ENCODE measurements at regions not wholly inside any gene's neighbourhood (a gene's known extent, or its start where the extent isn't known, plus 50 kb on each side); places are given as distances from the start of the nearest gene placed in this dataset.

DNA sequence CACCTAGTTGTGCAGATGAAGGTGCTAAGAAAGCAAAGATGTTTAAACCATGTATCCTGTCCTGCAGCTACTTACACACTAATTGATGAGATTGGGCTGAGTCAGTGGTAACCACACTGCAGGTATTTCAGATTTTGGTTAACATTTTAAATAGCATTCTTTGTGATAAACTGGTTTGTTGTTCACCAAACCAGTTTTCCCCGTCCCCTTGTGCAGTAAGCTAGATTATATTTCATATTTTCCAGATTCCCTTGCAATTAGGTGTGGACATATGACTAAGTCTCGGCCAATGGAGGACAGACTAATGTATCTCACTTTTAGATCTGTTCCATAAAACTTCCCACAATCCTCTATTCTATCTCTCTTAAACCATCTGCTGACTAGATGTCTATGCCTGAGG lies 320.4 kb downstream of the RWDD3 start:
- no peak overlapping the region for H3K27ac ChIP-seq (ENCODE audit: low read depth, low read length)
- H3K9me3 ChIP-seq (ENCODE audit: insufficient read depth, low read depth, low read length): peaks cover 16% of the 10 kb centered on the region; the same call in 1 of the 2 replicates
- no peaks in the 10 kb centered on the region for H3K27me3 ChIP-seq (ENCODE audit: insufficient read depth, low read length)
- H3K9ac ChIP-seq (ENCODE audit: low read depth, low read length): no peak overlapping the region
- H3K4me1 ChIP-seq (ENCODE audit: insufficient read depth, low read length): no peaks in the 10 kb centered on the region
- H3K4me3 ChIP-seq (ENCODE audit: low read length): no peak overlapping the region
- WGBS: 100% methylated on average over 2 of the region's 2 CpGs
- H3K36me3 ChIP-seq (ENCODE audit: insufficient read depth, low read length): no peaks in the 10 kb centered on the region

GRCh38 chr1:95558791-95559190 lies 324.8 kb downstream of the RWDD3 start:
- H3K27ac ChIP-seq (ENCODE audit: low read depth, low read length): no peak overlapping the region
- peaks cover 16% of the 10 kb centered on the region; the same call in 1 of the 2 replicates for H3K9me3 ChIP-seq (ENCODE audit: insufficient read depth, low read depth, low read length)
- H3K27me3 ChIP-seq (ENCODE audit: insufficient read depth, low read length): no peaks in the 10 kb centered on the region
- no peaks in the 10 kb centered on the region for H3K4me1 ChIP-seq (ENCODE audit: insufficient read depth, low read length)
- 94% methylated on average over 1 of the region's 1 CpG for WGBS
- no peak overlapping the region for H3K9ac ChIP-seq (ENCODE audit: low read depth, low read length)
- H3K4me3 ChIP-seq (ENCODE audit: low read length): no peak overlapping the region
- H3K36me3 ChIP-seq (ENCODE audit: insufficient read depth, low read length): no peaks in the 10 kb centered on the region

- peaks cover 11% of the 10 kb centered on the region; the same call in 1 of the 2 replicates for H3K9me3 ChIP-seq (ENCODE audit: insufficient read depth, low read depth, low read length)
- H3K9ac ChIP-seq (ENCODE audit: low read depth, low read length): no peak overlapping the region
- no peaks in the 10 kb centered on the region for H3K27me3 ChIP-seq (ENCODE audit: insufficient read depth, low read length)
- H3K4me1 ChIP-seq (ENCODE audit: insufficient read depth, low read length): no peaks in the 10 kb centered on the region
- H3K4me3 ChIP-seq (ENCODE audit: low read length): no peak overlapping the region
- no peak overlapping the region for H3K27ac ChIP-seq (ENCODE audit: low read depth, low read length)
- H3K36me3 ChIP-seq (ENCODE audit: insufficient read depth, low read length): no peaks in the 10 kb centered on the region
Measured at GRCh38 chr1:95561346-95561745, 327.3 kb downstream of the RWDD3 start.

DNA sequence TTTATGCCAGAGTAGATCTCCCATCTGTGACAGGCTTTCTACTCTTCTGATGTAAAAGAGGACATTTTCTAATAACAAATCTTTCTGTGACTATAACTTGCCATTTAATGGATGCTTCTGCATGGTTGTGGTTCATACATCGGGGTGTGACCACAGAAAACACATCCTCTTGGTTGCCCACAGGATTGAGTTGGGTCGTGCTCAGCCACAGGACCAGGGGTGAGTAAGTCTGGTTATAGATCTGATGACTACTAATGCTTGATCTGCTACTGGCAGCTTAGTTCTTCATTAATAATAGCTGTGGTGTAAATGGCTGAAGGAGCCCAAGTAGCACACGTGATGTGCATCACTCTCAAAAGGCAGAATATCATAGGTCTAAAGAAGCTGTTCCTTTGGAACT lies 328.2 kb downstream of the RWDD3 start:
- Histone ChIP-seq H3K27ac (ENCODE audit: low read depth, low read length) (no peak overlapping the region), H3K9me3 (ENCODE audit: insufficient read depth, low read depth, low read length) (peaks cover 7% of the 10 kb centered on the region; the same call in 1 of the 2 replicates), H3K9ac (ENCODE audit: low read depth, low read length) (no peak overlapping the region), H3K27me3 (ENCODE audit: insufficient read depth, low read length) (no peaks in the 10 kb centered on the region), H3K4me1 (ENCODE audit: insufficient read depth, low read length) (no peaks in the 10 kb centered on the region), H3K4me3 (ENCODE audit: low read length) (no peak overlapping the region), H3K36me3 (ENCODE audit: insufficient read depth, low read length) (no peaks in the 10 kb centered on the region)
- WGBS: 93% methylated on average over 3 of the region's 3 CpGs

DNA sequence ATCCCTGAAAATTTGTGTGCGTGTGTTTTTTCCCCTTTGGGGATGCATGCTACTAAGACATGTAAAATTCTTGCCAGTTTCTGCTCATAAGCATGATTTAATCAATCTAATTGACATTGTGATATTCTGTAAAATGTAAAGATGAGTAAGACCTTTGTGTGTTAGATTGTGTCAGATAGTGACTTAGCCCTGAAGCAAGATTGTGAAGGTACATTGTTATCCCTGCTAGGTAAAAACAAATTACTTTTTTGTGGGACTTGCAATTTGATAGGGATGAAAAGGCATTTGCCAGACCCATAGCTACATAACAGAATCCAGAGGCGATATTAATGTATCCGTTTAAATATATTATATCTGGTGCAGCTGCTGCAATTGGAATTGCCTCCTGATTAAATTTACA lies 338.0 kb downstream of the RWDD3 start:
- H3K36me3 ChIP-seq (ENCODE audit: insufficient read depth, low read length): no peaks in the 10 kb centered on the region
- H3K4me1 ChIP-seq (ENCODE audit: insufficient read depth, low read length): no peaks in the 10 kb centered on the region
- no peak overlapping the region for H3K9ac ChIP-seq (ENCODE audit: low read depth, low read length)
- no peaks in the 10 kb centered on the region for H3K9me3 ChIP-seq (ENCODE audit: insufficient read depth, low read depth, low read length)
- no peaks in the 10 kb centered on the region for H3K27me3 ChIP-seq (ENCODE audit: insufficient read depth, low read length)
- H3K4me3 ChIP-seq (ENCODE audit: low read length): no peak overlapping the region
- 98% methylated on average over 2 of the region's 3 CpGs for WGBS
- H3K27ac ChIP-seq (ENCODE audit: low read depth, low read length): no peak overlapping the region

DNA sequence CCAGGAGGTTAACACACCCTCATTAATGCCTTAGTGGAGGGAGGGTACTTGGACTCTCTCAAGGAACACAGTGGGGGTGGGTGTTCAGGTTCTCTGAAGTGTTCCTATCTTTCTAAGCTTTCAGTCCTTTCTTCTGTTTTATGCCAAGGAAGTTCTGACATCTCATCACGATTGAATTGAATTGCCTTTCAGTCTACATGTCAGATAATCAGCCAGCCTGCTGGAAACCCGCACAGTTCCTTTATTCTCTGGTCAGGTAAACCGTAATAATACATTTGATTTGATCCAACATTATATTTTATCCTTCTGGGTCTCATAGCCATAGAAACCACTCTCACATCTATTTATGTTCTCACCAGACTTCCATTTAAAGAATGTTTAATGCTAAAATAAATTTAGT lies 339.0 kb downstream of the RWDD3 start:
- H3K36me3 ChIP-seq (ENCODE audit: insufficient read depth, low read length): no peaks in the 10 kb centered on the region
- 97% methylated on average over 3 of the region's 3 CpGs for WGBS
- H3K9me3 ChIP-seq (ENCODE audit: insufficient read depth, low read depth, low read length): no peaks in the 10 kb centered on the region
- H3K27ac ChIP-seq (ENCODE audit: low read depth, low read length): no peak overlapping the region
- H3K4me1 ChIP-seq (ENCODE audit: insufficient read depth, low read length): no peaks in the 10 kb centered on the region
- no peaks in the 10 kb centered on the region for H3K27me3 ChIP-seq (ENCODE audit: insufficient read depth, low read length)
- no peak overlapping the region for H3K4me3 ChIP-seq (ENCODE audit: low read length)
- H3K9ac ChIP-seq (ENCODE audit: low read depth, low read length): no peak overlapping the region

GRCh38 chr1:95575291-95575690 lies 341.3 kb downstream of the RWDD3 start:
- no peaks in the 10 kb centered on the region for H3K4me1 ChIP-seq (ENCODE audit: insufficient read depth, low read length)
- 93% methylated on average over 3 of the region's 3 CpGs for WGBS
- no peaks in the 10 kb centered on the region for H3K9me3 ChIP-seq (ENCODE audit: insufficient read depth, low read depth, low read length)
- H3K9ac ChIP-seq (ENCODE audit: low read depth, low read length): no peak overlapping the region
- no peaks in the 10 kb centered on the region for H3K27me3 ChIP-seq (ENCODE audit: insufficient read depth, low read length)
- H3K27ac ChIP-seq (ENCODE audit: low read depth, low read length): no peak overlapping the region
- no peaks in the 10 kb centered on the region for H3K36me3 ChIP-seq (ENCODE audit: insufficient read depth, low read length)
- no peak overlapping the region for H3K4me3 ChIP-seq (ENCODE audit: low read length)

DNA sequence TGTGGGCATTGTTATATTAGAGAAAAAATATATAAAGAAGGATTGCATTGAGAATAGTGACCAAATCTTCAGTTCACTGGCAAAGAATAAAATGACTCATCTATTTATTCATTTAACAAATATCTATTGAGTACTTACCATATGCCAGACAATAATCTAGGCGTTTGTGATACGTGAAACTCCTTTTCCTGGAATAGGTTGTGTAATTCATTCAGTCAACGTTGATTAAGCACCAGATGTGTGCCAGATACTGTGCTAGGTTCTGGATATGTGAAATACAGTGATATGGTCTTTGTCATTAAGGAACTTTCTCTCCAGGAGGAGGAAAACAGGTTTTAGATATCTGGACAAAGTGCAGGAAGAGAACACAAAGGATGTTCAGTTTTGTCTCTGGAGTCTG lies 344.5 kb downstream of the RWDD3 start:
- peaks cover 21% of the 10 kb centered on the region for H3K4me1 ChIP-seq (ENCODE audit: insufficient read depth, low read length)
- no peak overlapping the region for H3K9ac ChIP-seq (ENCODE audit: low read depth, low read length)
- H3K27me3 ChIP-seq (ENCODE audit: insufficient read depth, low read length): no peaks in the 10 kb centered on the region
- H3K9me3 ChIP-seq (ENCODE audit: insufficient read depth, low read depth, low read length): no peaks in the 10 kb centered on the region
- no peaks in the 10 kb centered on the region for H3K36me3 ChIP-seq (ENCODE audit: insufficient read depth, low read length)
- WGBS: 93% methylated on average over 3 of the region's 3 CpGs
- no peak overlapping the region for H3K4me3 ChIP-seq (ENCODE audit: low read length)
- H3K27ac ChIP-seq (ENCODE audit: low read depth, low read length): no peak overlapping the region

DNA sequence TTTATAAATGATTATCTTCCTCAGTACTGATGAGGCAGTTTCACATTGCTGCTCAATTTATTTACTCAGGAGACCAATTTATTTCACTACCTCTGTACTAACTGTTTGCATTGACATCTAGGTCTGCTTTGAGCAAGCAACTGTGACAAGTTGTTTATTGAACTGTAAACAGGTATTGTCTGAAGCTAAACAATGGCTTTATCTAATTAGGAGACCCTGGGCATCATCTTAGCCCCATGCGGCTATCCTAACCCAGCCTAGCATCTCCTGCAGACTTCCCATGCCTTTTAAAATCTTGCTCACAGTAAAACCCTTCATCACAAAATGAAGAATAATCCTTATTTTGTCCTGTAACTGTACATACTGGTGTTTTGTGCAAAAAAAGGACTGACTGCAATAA lies 348.2 kb downstream of the RWDD3 start:
- Histone ChIP-seq H3K9ac (ENCODE audit: low read depth, low read length) (no peak overlapping the region), H3K27ac (ENCODE audit: low read depth, low read length) (peak overlapping the region; percentile 4; the same call in 1 of the 2 replicates), H3K27me3 (ENCODE audit: insufficient read depth, low read length) (no peaks in the 10 kb centered on the region), H3K4me3 (ENCODE audit: low read length) (no peak overlapping the region), H3K4me1 (ENCODE audit: insufficient read depth, low read length) (peaks cover 29% of the 10 kb centered on the region), H3K36me3 (ENCODE audit: insufficient read depth, low read length) (no peaks in the 10 kb centered on the region), H3K9me3 (ENCODE audit: insufficient read depth, low read depth, low read length) (no peaks in the 10 kb centered on the region)
- 54% methylated on average over 1 of the region's 1 CpG for WGBS

- no peaks in the 10 kb centered on the region for H3K27me3 ChIP-seq (ENCODE audit: insufficient read depth, low read length)
- no peaks in the 10 kb centered on the region for H3K36me3 ChIP-seq (ENCODE audit: insufficient read depth, low read length)
- H3K9me3 ChIP-seq (ENCODE audit: insufficient read depth, low read depth, low read length): no peaks in the 10 kb centered on the region
- peaks cover 29% of the 10 kb centered on the region for H3K4me1 ChIP-seq (ENCODE audit: insufficient read depth, low read length)
- H3K27ac ChIP-seq (ENCODE audit: low read depth, low read length): peak overlapping the region; percentile 72; the same call in 1 of the 2 replicates
- no peak overlapping the region for H3K9ac ChIP-seq (ENCODE audit: low read depth, low read length)
- no peak overlapping the region for H3K4me3 ChIP-seq (ENCODE audit: low read length)
- WGBS: 27% methylated on average over 3 of the region's 4 CpGs
Measured at GRCh38 chr1:95582746-95583145, 348.7 kb downstream of the RWDD3 start.

GRCh38 chr1:95583661-95584210 lies 349.7 kb downstream of the RWDD3 start:
- Histone ChIP-seq H3K27me3 (ENCODE audit: insufficient read depth, low read length) (no peaks in the 10 kb centered on the region), H3K9me3 (ENCODE audit: insufficient read depth, low read depth, low read length) (no peaks in the 10 kb centered on the region), H3K4me3 (ENCODE audit: low read length) (no peak overlapping the region), H3K27ac (ENCODE audit: low read depth, low read length) (peak overlapping the region; percentile 72; the same call in 1 of the 2 replicates), H3K9ac (ENCODE audit: low read depth, low read length) (no peak overlapping the region), H3K36me3 (ENCODE audit: insufficient read depth, low read length) (no peaks in the 10 kb centered on the region), H3K4me1 (ENCODE audit: insufficient read depth, low read length) (peaks cover 29% of the 10 kb centered on the region)
- WGBS: 68% methylated on average over 4 of the region's 4 CpGs

GRCh38 chr1:95584315-95584714 lies 350.3 kb downstream of the RWDD3 start:
- 97% methylated on average over 2 of the region's 4 CpGs for WGBS
- no peaks in the 10 kb centered on the region for H3K9me3 ChIP-seq (ENCODE audit: insufficient read depth, low read depth, low read length)
- H3K4me1 ChIP-seq (ENCODE audit: insufficient read depth, low read length): peaks cover 29% of the 10 kb centered on the region
- no peaks in the 10 kb centered on the region for H3K27me3 ChIP-seq (ENCODE audit: insufficient read depth, low read length)
- no peak overlapping the region for H3K27ac ChIP-seq (ENCODE audit: low read depth, low read length)
- H3K9ac ChIP-seq (ENCODE audit: low read depth, low read length): no peak overlapping the region
- no peaks in the 10 kb centered on the region for H3K36me3 ChIP-seq (ENCODE audit: insufficient read depth, low read length)
- H3K4me3 ChIP-seq (ENCODE audit: low read length): no peak overlapping the region
